ENCODE measurements at regions not wholly inside any gene's neighbourhood (a gene's known extent, or its start where the extent isn't known, plus 50 kb on each side); places are given as distances from the start of the nearest gene placed in this dataset.

DNA sequence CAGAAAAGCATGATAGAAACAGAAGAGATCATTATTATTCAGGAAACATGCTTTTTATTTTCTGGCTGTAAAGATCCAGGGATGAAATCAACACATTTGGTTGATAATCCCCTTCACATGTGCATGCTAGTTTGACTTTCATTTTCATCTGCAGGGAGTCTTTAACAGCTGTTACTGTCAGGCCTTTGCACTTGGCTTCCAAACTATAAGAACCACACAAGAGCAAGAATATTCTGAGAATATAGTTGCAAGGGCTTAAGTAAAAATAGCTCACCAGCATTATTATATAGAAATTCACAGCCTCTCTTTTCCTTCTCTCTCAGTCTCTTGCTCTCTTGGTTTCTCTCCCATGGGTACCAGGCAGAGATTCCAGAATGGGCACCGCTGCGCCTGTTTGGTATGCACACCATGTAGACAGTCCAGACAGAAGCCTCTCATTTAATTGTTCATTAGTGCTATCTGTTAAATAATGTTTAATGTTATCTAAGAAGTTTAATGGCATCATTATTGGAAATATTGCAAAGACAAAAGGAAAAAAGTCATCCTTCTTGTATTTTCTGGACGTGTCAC, 622.3 kb upstream of the PLXNA2 start:
- no peak for DNase-seq

GRCh38 chr1:208868554-208868953, 624.4 kb upstream of the PLXNA2 start:
- no peak for DNase-seq

- no peak for DNase-seq
Observed at GRCh38 chr1:208874915-208875314, 630.7 kb upstream of the PLXNA2 start.

DNA sequence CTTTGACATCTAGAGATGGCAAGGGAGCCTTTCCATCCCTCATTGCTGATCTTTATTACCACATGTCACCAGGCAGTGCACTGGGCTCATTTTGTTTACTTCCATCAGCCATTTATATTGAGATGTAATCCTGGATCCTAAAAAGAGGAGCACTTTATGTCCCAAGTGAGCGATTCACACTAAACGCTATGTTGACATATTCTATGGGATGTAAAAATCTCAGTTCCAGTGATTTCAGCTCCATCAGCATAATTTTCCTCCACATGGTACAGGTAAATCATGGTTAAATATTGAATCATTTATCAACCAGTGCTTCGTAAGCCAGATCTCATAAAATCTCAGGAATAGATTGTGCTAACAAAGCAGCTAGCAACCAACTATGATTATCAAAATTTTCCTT, 634.8 kb upstream of the PLXNA2 start:
- no peak for DNase-seq

- DNase-seq: no peak
Observed at GRCh38 chr1:208880433-208881100, 636.4 kb upstream of the PLXNA2 start.

- DNase-seq: no peak
Observed at GRCh38 chr1:208885060-208885459, 640.9 kb upstream of the PLXNA2 start.

DNA sequence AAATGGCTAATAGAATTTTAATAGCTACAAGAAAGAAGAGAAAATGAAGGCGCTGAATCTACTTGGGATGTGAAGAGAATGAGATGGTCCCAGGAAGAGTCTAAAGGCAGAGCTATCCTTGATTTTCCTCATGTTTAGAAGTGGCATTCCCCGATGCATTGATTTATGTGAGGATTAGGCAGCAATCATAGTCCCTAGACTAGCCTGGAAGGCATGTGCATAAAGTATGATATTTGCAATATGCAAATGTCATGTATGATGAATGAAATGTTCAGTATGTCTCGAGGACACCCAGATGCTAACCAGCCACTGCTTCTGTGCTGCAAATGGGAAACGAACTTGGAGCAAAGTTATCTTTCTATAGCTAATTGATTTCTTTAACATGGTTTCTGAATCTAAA, 641.5 kb upstream of the PLXNA2 start:
- DNase-seq: no peak

DNA sequence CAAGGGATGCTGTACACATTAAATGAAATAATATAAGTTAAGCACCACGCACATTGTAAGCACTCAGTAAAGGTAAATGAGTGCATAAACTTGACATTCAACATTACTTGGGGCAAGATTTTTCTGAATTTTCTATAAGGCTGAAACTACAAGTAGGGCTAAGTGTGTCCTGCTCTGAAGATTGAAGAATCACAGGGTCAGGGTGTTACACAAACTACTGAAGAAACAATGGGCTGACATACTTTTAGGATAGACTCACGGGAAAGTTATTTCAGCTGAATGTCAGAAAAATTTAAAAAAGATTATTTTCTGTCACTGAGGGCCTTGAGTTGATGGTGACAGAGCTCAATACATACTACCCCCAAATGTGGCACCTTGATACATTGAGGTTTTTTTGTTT, 644.2 kb upstream of the PLXNA2 start:
- DNase-seq: no peak

GRCh38 chr1:208892147-208892546, 648.0 kb upstream of the PLXNA2 start:
- DNase-seq: no peak

DNA sequence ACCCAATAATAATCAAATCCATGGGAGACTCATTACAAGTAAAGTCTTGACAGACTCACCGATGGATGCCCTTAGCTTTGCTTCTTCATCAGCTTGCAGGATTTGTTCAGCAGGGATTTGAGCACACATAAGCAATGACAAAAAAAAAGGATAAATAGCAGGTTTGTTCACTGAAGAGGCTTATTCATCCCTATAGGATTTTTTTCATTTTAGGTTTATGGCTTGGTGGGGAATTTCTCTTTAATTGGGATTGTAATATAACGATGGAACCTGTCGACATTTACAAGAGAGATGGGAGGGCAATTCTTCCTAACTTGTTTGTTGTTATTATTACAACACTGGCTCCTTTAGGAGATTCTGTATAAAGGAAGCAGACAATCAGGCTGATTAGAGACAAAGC, 649.1 kb upstream of the PLXNA2 start:
- DNase-seq: no peak

DNA sequence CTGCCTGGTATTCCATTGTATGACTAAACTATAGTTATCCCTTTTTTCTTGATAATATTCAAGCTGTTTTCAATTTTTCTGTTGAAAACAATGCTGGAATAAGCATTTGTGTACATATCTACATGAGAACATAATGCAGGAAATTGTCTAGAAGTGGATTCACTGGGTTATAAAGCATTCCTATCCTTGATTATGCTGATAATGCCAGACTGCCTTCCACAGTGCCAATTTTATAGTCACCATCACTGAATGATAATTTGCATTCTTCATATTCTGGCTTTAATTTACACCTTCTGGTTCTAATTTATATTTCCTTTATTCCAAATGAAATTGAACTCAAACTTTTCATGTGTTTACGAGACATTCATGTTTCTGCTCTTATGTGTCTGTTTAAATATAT, 651.0 kb upstream of the PLXNA2 start:
- no peak for DNase-seq

DNA sequence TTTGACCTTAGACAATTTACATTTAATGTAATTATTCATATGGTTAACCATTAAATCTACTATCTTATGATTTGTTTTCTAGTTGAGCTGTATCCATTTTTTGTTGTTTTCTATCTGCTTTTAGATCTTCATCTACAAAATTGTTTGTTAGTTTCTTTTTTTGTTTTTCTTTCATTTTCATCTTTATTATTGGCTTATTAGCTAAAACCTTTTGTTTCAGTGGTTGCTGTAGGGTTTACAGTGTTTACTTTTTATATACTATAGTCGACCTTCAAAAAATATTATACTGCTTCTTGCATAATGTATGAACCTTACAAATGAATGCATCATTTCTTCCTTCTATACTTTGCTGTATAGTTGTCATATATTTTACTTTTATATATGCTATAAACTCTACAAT, 651.6 kb upstream of the PLXNA2 start:
- no peak for DNase-seq

GRCh38 chr1:208896768-208897167, 652.6 kb upstream of the PLXNA2 start:
- DNase-seq: no peak

DNA sequence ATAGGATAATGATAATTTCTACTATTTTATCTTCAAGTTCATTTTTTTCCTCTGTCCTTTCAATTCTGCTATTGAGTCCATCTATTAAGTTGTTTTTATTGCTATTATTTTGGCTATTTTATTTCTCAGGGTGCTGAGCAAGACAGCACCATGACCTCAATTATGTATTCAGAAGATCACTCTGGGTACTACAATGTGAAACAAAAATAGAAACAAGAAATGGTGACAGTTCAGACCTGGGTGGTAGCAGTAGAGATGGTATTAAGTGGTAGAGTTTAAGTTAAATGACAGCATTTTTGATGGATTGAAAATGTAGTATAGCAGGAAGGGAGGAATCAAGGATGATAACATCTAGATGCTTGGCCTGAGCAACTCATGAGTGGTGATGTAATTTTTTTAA, 655.3 kb upstream of the PLXNA2 start:
- DNase-seq: no peak

GRCh38 chr1:208903251-208903905, 659.2 kb upstream of the PLXNA2 start:
- DNase-seq: no peak

GRCh38 chr1:208907790-208908189, 663.6 kb upstream of the PLXNA2 start:
- no peak for DNase-seq

DNA sequence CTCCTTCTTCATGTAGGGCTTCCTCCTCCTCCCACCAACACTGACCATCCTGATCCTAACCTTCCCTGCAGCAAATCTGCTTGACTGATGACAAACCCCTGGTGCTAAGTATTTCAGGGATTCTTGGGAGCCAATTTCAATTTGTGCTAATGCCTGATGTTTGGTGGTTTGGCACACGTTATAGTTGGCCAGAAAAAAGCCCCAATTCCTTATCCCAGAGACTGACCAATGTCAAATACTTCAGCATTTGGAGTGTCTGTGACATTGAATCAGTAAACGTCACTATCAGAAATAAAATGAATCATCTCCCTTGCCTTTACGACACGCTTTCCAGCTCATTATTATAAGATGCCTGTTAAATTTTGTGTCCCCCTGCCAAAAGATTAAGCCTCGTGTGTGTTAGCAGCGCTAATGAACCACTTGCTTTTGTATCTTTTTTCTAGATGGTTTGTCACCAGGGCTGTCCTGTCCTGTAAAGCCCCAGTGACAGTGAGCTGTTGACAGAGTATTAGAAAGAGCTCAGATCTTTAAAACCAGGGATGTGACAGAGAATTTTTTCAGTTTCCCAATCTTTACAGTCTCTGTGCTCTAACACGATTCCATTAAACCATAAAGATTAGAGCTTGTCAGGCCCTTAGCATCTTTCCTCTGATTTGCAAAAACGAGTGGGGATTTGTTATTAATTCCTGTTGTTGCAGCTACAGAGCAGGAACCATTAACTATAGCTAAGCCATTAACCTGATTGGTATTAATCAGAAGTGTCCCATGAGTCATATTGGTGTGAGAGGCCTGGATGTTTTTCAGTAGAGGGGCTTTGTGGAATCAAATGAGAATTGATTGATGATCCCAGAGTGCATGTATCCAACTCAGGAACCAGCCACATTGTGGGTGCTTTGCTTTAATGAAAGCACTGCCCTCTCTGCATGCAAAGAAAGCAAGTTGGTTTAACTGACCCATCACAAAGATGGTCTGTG, 665.1 kb upstream of the PLXNA2 start:
- no peak for DNase-seq

DNA sequence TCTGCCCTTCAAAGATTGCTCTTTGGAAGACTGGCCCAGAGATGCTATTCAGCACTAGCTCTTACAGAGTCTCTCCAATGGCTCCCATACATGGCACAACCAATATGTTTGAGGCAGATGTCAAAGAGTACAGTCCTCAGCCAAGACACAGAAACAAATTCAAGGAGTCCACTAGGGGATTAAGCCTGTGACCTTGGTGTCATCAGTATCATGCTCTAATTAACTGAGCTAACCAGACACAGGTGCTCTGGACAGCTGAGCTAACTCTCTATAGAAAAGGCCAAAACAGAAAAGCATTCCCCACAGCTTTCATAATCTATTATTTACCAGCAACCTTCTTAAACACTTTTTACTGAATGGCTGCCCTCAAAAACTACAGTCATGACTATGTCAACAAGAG, 666.0 kb upstream of the PLXNA2 start:
- DNase-seq: no peak

- no peak for DNase-seq
Observed at GRCh38 chr1:208917281-208917680, 666.2 kb upstream of the CAMK1G start.

GRCh38 chr1:208917723-208918122, 665.8 kb upstream of the CAMK1G start:
- DNase-seq: no peak

DNA sequence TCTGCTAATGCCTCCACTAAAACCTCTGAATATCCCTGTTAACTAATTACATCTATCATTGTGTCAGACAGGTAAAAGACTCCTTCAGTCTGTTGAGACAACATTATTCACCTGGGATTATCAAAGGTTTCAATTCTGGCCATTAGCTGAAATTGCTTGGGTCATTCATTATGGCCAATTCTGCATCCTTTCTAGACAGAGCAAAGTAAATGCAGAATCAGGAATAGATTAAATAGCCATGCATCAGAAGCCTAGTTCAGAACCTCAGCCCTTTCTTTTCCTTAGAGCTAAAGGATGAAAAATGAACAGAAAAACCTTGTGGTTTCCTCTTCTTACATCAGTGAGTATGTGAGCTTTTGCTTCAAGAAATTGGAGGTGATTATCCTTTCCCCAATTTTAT, 665.4 kb upstream of the CAMK1G start:
- no peak for DNase-seq

DNA sequence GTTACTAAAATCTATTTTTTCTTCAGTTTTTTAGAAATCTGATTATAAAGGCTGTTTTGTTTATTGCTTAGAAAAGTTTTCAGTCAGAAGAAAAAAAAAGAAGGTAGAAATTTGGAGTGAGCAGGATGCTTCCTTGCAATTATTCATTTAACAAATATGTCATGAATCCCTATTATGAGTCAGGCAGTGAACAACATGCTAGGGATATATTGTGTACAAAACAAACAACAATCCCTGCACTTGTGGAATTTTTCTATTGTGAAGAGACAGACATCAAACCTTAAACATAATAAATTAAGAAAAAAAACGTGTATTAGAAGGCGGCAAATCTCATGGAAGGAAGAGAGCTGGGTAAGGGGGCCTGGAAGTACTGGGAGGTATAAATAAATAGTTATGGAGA, 664.1 kb upstream of the CAMK1G start:
- DNase-seq: no peak

GRCh38 chr1:208921259-208921658, 662.3 kb upstream of the CAMK1G start:
- no peak for DNase-seq

All from effector CD4-positive, alpha-beta T cell (primary cell).